ENCODE measurements at regions not wholly inside any gene's neighbourhood (a gene's known extent, or its start where the extent isn't known, plus 50 kb on each side); places are given as distances from the start of the nearest gene placed in this dataset.

GRCh38 chr3:25091934-25092333, 336.1 kb upstream of the RARB start:
- TF ChIP-seq EZH2 (IDR thresholded peaks at IDR 0.05; ENCODE audit: low read depth, unreplicated experiment), result no peak
- TF ChIP-seq, protein P1, sequence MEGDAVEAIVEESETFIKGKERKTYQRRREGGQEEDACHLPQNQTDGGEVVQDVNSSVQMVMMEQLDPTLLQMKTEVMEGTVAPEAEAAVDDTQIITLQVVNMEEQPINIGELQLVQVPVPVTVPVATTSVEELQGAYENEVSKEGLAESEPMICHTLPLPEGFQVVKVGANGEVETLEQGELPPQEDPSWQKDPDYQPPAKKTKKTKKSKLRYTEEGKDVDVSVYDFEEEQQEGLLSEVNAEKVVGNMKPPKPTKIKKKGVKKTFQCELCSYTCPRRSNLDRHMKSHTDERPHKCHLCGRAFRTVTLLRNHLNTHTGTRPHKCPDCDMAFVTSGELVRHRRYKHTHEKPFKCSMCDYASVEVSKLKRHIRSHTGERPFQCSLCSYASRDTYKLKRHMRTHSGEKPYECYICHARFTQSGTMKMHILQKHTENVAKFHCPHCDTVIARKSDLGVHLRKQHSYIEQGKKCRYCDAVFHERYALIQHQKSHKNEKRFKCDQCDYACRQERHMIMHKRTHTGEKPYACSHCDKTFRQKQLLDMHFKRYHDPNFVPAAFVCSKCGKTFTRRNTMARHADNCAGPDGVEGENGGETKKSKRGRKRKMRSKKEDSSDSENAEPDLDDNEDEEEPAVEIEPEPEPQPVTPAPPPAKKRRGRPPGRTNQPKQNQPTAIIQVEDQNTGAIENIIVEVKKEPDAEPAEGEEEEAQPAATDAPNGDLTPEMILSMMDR (conservative IDR thresholded peaks at IDR 0.05; ENCODE audit: low read depth in 2 of 2), result no peak
